ENCODE measurements at regions not wholly inside any gene's neighbourhood (a gene's known extent, or its start where the extent isn't known, plus 50 kb on each side); places are given as distances from the start of the nearest gene placed in this dataset.

DNA sequence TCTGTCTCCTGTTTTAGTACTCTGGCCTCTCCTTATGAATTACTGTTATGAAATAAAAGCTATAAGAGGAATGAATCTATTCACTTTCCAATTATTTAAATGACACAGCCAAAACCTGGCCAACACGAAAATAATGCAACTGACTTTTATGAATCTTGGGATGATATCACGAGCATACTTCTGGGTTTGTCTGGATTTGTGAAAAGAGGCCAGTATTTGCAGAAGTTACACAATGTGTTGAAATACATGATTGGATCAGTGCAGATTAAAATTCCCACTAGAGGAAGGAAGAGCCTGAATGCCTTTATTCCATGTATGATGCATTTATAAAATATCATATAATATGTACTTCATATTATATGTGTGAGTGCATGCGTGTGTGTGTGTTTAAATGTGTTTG is 418.2 kb downstream of the GRB14 start:
- TF ChIP-seq, protein P1, sequence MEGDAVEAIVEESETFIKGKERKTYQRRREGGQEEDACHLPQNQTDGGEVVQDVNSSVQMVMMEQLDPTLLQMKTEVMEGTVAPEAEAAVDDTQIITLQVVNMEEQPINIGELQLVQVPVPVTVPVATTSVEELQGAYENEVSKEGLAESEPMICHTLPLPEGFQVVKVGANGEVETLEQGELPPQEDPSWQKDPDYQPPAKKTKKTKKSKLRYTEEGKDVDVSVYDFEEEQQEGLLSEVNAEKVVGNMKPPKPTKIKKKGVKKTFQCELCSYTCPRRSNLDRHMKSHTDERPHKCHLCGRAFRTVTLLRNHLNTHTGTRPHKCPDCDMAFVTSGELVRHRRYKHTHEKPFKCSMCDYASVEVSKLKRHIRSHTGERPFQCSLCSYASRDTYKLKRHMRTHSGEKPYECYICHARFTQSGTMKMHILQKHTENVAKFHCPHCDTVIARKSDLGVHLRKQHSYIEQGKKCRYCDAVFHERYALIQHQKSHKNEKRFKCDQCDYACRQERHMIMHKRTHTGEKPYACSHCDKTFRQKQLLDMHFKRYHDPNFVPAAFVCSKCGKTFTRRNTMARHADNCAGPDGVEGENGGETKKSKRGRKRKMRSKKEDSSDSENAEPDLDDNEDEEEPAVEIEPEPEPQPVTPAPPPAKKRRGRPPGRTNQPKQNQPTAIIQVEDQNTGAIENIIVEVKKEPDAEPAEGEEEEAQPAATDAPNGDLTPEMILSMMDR (IDR thresholded peaks at IDR 0.05; ENCODE audit: control insufficient read depth, extremely low read depth, insufficient read depth) = no peak
- no peak for DNase-seq (ENCODE audit: low read depth)
- no peak overlapping the region for H3K4me3 ChIP-seq (ENCODE audit: low read depth, low read length)

DNA sequence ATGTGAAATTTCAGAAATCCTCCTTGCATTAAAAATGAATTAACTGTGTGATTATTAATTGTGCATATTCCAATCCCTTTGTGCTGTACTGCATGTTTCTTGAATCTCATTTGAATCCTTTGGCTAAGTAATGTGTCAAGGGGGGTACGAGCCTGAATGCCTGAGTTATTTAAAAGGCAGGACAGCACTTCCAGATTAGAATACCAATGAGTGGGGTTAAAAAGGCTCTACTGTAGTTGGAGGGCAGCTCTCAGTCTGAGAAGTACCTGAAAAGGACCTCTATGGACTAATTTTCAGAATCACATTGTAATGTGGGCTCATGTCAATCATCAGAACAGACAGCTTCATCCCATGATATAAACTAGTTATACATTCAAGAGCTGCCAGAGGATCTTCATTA is 423.0 kb downstream of the GRB14 start:
- H3K4me3 ChIP-seq (ENCODE audit: low read depth, low read length) = no peak overlapping the region
- DNase-seq (ENCODE audit: low read depth) = no peak
- TF ChIP-seq, protein P1 (IDR thresholded peaks at IDR 0.05; ENCODE audit: control insufficient read depth, extremely low read depth, insufficient read depth) = no peak

DNA sequence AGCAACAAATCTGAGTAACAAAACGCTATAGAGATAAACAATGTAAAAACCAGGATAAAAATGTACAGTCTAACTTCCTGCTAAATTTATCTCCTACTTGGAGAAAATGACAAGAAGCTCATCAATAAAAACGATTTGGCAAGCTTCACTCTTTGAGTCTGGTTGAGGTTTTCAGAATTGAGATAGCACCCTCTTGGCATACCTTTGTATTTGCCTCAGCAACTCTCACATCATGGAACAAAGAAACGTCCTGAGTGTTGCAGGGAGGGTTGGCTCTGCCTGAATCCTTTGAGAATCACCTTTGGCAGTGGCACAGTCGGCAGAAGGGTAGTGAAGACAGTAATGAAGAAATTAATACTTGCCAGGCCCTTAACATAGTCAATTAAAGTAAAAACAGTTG is 430.6 kb downstream of the GRB14 start:
- TF ChIP-seq, protein P1 (IDR thresholded peaks at IDR 0.05; ENCODE audit: control insufficient read depth, extremely low read depth, insufficient read depth) = no peak
- H3K4me3 ChIP-seq (ENCODE audit: low read depth, low read length) = no peak overlapping the region
- no peak for DNase-seq (ENCODE audit: low read depth)

DNA sequence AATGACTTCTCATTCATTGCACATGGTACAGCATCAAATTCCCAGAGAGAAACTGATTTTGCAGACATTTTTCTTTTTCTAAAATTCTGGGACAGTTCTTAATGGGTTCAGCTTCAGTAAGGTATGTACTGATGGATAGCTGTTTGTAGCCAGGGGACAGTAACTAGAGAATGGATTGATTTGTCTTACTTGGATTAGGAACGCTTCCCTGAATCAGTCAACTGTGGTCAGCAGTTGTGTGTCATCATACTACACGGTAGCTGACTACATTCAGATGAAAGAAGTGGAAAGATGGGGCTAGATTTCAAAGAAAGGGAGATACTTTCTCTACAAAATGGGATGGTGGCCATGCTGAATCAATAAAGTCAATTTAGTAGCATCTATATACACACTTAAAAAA is 431.4 kb downstream of the GRB14 start:
- TF ChIP-seq, protein P1 (IDR thresholded peaks at IDR 0.05; ENCODE audit: control insufficient read depth, extremely low read depth, insufficient read depth) = no peak
- no peak for DNase-seq (ENCODE audit: low read depth)

DNA sequence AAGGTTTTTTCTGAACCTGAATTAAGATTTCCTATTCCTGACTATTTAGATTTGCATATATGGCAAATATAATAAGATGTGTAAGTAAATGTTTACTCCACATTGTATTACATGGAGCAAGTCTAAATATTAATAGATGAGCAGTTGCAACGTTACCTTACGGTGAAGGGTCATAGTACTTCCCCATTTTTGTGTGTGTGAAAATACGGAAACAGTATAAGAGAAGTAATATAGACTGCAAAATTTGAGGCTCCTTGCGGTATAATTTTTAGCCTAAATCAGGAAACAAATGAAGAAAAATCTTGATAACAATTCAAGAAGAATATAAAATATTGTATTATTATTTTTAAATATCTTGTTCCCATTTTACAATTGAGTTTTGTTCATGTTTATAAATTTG is 434.2 kb downstream of the GRB14 start:
- no peak for DNase-seq (ENCODE audit: low read depth)
- H3K4me3 ChIP-seq (ENCODE audit: low read depth, low read length) = no peak overlapping the region
- TF ChIP-seq, protein P1 (IDR thresholded peaks at IDR 0.05; ENCODE audit: control insufficient read depth, extremely low read depth, insufficient read depth) = no peak

More for the DNA sequence above, 431.4 kb downstream of the GRB14 start:
- no peak overlapping the region for H3K4me3 ChIP-seq (ENCODE audit: low read depth, low read length)

DNA sequence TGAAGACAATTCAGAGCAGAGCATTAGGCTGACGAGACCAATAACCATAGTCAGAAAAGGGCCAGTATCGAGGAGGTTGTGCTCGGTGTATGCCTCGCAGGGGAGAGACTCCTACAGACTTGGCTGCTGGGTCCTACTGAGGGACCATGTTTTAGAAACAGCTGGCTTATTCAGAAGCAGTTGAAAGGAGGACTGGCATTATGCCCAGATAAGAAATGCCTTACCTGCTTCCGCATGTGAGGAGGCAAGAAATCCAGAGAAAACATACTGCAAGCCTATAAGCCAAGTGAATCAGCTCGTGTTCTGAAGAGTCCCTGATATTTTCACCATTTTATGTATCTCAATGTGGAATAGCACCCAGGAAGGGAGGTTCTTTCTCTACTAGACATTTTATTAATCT is 434.7 kb downstream of the GRB14 start:
- TF ChIP-seq, protein P1 (IDR thresholded peaks at IDR 0.05; ENCODE audit: control insufficient read depth, extremely low read depth, insufficient read depth) = no peak
- no peak overlapping the region for H3K4me3 ChIP-seq (ENCODE audit: low read depth, low read length)
- no peak for DNase-seq (ENCODE audit: low read depth)

DNA sequence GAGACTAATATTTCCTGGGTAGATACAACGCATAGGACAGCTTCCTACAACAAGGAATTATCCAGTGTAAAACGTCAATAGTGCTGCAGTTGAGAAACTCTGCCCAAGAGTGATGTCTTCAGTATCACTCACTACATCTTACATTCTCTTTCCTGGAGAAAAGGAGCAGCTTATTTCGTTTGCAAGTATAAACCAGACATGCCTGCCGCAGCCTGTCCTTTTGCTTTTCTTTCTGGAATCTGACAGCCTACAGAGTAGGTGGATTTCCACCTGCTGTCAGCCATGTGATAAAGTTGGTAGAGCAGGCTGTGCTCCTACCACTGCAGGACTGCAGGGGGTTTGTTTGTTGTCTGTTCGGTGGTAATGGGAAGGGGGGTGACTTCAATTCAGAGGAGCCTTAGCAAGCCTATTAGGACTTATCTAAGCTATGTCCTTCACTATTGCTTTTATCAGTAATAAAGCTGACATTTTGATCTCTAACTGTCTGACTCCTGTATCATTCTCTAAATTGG is 439.1 kb downstream of the GRB14 start:
- DNase-seq (ENCODE audit: low read depth) = no peak
- TF ChIP-seq, protein P1 (IDR thresholded peaks at IDR 0.05; ENCODE audit: control insufficient read depth, extremely low read depth, insufficient read depth) = no peak
- H3K4me3 ChIP-seq (ENCODE audit: low read depth, low read length) = no peak overlapping the region
